HG03342 (cell line): ENCODE measurements at regions not wholly inside any gene's neighbourhood (a gene's known extent, or its start where the extent isn't known, plus 50 kb on each side); places are given as distances from the start of the nearest gene placed in this dataset.
"Not testable (repeated sequence)": the region's sequence is repeated elsewhere in the genome, so short reads cannot be mapped to it uniquely, and the experiment has no call there.

Source experiments
- ATAC-seq: cut with Tn5 transposase; IDR thresholded peaks from one replicate; pipeline ENCODE4 v1.9.1; 2021; ENCODE audit warnings: mild to moderate bottlenecking, moderate library complexity; ENCODE audit not compliant: unreplicated experiment

- ATAC-seq: no peak
Observed at GRCh38 chr16:85445779-85446222, 167.3 kb upstream of the GSE1 start.

GRCh38 chr16:85446951-85447692 is 166.0 kb upstream of the GSE1 start:
- ATAC-seq: no peak

DNA sequence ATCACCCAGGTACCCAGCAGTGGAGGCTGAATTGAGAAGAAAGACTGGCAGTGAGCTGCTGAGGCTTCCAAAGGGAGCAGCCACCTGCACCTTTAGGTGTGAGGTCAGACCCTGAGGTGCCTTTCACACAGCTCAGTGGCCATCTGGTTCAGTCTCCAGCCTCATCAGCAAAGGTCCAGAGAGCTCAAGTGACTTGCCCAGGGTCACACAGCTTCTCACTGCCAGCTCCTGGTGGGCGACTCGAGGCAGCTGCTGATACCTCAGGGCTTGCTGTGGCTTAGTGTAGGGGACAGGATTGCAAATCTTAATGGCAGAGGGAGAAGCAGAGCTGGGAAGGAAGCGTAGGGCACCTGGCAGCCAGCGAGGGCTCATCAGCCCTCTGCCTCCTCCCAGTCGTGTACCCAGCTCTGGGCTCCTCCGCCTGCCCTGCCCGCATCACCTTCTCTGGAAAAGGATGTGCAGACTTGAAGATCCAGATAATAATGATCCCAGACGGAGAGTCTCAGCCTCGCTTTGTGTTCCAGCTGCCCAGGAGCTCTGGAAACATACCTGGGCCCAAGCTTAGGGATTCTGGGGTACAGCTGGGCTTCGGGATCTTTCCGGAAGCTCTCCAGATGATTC is 165.3 kb upstream of the GSE1 start:
- no peak for ATAC-seq

GRCh38 chr16:85448557-85449190 is 164.4 kb upstream of the GSE1 start:
- no peak for ATAC-seq

GRCh38 chr16:85449191-85449884 is 163.8 kb upstream of the GSE1 start:
- no peak for ATAC-seq

DNA sequence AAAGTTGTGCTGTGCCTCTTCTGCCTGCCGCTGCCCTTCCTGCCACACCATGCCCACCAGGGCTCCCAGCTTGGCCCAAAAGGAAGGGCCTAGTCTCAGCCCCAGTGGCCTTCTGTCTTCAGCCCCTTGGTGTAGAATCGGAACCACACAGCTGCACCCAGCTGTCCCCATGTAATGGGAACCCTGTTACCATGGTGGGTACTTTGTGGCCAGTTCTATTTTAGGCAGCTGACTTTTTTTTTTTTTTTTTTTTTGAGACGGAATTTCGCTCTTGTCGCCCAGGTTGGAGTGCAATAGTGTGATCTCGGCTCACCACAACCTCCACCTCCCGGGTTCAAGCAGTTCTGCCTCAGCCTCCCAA is 163.3 kb upstream of the GSE1 start:
- ATAC-seq: no peak

GRCh38 chr16:85451142-85451541 is 162.0 kb upstream of the GSE1 start:
- not testable (repeated sequence) for ATAC-seq

DNA sequence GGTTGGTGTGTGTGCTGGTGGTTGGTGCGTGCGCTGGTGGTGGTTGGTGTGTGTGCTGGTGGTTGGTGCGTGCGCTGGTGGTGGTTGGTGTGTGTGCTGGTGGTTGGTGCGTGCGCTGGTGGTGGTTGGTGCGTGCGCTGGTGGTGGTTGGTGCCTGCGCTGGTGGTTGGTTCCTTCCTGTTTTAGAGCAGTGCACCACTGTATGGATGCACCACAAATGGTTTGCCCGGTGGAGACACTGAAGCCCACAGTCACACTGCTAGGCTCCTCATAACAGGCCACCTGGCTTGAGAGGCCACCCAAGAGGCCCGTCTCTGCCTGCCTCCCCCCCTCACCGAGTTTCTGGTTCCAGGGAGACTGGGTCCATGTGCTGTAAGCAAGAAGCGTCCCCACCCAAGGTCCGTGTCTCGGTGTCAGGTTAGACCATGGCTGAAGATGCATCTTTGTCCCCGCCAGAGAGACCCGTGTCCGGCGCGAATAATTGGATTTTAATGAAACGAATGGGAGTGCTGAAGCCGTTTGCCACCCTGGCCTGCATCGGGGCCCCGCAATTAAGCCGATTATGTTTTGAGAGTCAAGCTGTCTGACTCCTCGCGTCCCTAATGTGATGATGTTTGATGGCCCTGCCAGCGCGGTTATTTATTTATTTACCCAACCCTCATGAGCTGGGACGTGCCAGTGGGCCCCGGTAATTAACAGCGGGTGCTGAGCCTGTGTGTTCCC is 161.3 kb upstream of the GSE1 start:
- no peak for ATAC-seq

DNA sequence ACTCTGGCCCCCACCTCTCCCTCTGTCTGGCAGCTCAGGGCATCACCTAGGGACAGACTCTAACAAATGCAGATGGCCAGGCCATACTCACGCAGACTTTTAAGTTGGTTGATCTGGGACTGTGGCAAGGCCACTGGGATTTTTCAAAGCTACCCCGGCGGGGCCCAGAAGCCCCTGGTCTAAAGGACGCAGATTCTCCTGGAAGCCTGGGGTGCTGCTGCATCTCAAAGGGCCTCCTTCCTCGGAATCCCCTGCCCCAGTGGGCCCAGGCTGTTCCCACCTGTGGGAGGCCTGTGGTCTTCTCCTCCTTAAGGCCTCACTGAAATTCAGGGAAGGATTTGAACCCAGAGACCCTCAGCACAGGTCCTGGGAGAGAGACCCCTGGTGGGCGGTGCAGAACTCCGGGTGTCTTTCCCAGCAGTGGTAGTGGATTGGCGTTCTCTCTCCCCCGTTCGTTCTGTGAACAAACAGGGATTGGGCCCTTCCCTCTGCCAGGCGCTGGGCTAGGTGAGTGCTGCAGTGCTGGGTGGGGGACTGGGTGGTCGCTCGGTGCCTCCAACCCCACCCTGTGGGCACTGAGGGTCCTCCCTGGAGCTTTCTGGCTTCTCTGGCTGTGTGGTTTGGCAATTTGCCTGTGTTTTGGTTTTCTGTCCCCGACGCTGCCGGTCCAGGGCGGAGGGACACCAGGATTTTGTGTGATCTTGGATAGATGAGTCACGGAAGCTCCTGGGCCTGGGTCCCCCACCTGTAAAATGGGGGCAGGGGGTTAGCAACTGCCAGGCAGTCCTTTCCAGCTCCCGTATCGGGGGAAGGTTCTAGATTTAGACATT is 160.5 kb upstream of the GSE1 start:
- no peak for ATAC-seq

DNA sequence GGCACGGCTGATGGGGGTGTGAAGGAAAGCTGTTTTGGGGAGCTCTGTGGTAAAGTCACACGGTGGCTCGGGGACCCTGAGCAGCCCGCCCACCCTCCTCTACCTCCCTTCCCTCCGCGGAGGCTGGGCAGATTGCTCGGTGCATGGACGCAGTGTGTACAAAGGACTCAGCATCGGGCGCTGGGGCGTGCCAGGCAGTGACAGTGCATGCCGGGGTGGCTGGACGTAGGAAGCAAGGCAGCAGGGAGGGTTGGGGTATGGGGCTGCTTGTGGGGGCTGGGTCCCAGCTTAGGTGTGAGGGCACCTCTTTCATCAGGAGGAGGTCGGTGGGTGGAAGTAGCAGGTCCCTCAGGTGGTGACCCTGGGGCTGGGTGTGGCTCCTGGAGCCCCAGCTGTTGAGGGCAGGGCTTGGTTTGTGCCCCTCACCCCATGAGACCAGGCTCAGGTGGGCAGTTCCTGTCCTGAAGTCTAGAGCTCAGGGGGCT is 159.9 kb upstream of the GSE1 start:
- no peak for ATAC-seq

DNA sequence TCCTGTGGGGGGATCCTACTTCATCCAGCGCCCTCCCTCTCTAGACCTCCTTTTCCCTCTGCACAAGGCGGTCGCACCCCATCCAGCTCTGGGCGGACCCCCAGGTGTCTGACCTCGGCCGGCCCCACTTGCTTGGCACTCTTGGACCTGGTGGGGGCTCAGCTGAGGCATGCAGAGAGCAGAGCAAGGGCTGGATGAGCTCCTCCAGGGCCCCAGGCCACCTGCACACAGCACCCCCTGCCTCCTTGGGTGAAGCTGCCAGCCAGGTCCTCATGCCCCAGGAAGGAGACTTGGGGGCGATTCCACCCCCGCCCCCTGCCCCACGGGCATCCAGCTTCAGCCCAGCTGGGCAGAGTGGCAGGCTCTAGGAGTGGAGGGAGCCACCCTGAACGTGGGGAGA is 159.4 kb upstream of the GSE1 start:
- ATAC-seq: no peak

DNA sequence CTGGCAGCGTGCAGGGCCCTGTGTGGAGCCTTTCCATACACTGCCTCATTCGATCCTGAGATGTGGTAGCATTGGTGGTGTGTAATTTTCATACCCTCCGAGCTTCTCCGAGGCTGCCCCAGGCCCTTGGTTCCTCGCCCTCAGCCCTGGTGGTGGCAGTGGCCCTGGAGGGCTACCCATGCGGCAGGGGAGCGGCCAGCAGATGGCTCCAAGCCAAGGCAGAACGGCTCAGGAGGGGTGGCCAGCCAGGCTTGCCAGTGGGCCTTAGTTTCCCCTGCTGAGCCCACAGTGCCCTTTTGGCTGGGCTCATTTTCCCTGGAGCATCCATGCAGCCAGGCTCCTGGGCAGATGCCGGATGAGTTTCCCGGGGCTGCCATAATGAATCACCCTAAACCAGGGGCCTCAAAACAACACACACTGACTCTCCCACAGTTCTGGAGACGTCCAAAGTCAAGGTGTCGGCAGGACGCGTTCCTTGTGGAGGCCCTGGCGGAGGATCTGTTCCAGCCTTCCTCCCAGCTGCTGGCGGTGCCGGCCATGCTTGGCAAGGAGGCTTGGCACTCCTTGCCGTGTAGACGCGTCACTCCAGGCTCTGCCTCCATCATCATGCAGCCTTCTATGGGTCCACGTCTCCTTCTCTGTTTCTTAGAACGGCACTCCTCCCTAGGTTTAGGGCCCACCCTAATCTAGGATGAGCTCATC is 158.8 kb upstream of the GSE1 start:
- ATAC-seq: no peak

GRCh38 chr16:85455534-85455933 is 157.6 kb upstream of the GSE1 start:
- ATAC-seq: no peak

DNA sequence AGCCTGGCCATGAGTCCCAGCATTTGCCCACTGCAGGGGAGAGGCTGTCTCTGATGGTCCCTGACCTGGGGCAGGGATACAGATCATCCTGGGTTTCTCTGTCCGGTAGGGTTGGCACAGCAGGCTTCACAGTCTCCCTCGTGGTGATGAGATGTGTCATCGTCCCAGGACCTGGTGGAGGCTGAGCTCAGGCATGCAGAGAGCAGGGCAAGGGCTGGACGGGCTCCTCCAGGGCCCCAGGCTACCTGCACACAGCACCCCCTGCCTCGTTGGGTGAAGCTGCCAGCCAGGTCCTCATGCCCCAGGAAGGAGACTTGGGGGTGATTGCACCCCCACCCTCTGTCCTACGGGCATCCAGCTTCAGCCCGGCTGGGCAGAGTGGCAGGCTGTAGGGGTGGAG is 155.8 kb upstream of the GSE1 start:
- ATAC-seq: no peak

- ATAC-seq: no peak
Observed at GRCh38 chr16:85458968-85459367, 154.2 kb upstream of the GSE1 start.

GRCh38 chr16:85459529-85460251 is 153.4 kb upstream of the GSE1 start:
- no peak for ATAC-seq

- no peak for ATAC-seq
Observed at GRCh38 chr16:85460252-85461021, 152.7 kb upstream of the GSE1 start.
